IMR-90 (cell line): ENCODE measurements at regions not wholly inside any gene's neighbourhood (a gene's known extent, or its start where the extent isn't known, plus 50 kb on each side); places are given as distances from the start of the nearest gene placed in this dataset.

ENCODE experiments used
- BHLHE40 ChIP-seq: fragments of 150-350 bp; IDR thresholded peaks from 2 replicates; pipeline ENCODE4 v1.6.1; 2016; ENCODE audit warnings: mild to moderate bottlenecking, low read depth, low read length
- CEBPB ChIP-seq: IDR thresholded peaks from 2 replicates; pipeline ENCODE4 v1.6.1; 2012; ENCODE audit warnings: low read depth, low read length, improper control_type of control experiment
- ELK1 ChIP-seq: fragments of 150-350 bp; IDR thresholded peaks from 2 replicates; pipeline ENCODE4 v1.6.1; 2016; ENCODE audit warnings: low read depth, mild to moderate bottlenecking, low read length, moderate library complexity, borderline replicate concordance
- FOS ChIP-seq: fragments of 150-350 bp; IDR thresholded peaks from 2 replicates; pipeline ENCODE4 v1.6.1; 2016; ENCODE audit warnings: low read depth, low read length
- MAFK ChIP-seq: IDR thresholded peaks from 2 replicates; pipeline ENCODE4 v1.6.1; 2012; ENCODE audit warnings: low read depth, low read length, improper control_type of control experiment
- MAZ ChIP-seq: IDR thresholded peaks from 2 replicates; pipeline ENCODE4 v1.6.1; 2012; ENCODE audit warnings: low read depth, mild to moderate bottlenecking, low read length, improper control_type of control experiment, moderate library complexity, borderline replicate concordance
- MXI1 ChIP-seq: IDR thresholded peaks from 2 replicates; pipeline ENCODE4 v1.6.1; 2012; ENCODE audit warnings: low read depth, mild to moderate bottlenecking, low read length, moderate library complexity, borderline replicate concordance
- POLR2A ChIP-seq: IDR thresholded peaks from 2 replicates; pipeline ENCODE4 v1.6.1; 2012; ENCODE audit warnings: mild to moderate bottlenecking, low read depth, low read length
- RAD21 ChIP-seq: IDR thresholded peaks from 2 replicates; pipeline ENCODE4 v1.6.1; 2012; ENCODE audit warnings: low read length, improper control_type of control experiment
- RCOR1 ChIP-seq: IDR thresholded peaks from 2 replicates; pipeline ENCODE4 v1.6.1; 2012; ENCODE audit warnings: mild to moderate bottlenecking, low read length, improper control_type of control experiment; ENCODE audit not compliant: insufficient replicate concordance
- RFX5 ChIP-seq: IDR thresholded peaks from 2 replicates; pipeline ENCODE4 v1.8.0; 2012; ENCODE audit warnings: low read depth, mild to moderate bottlenecking, low read length, moderate library complexity
- SMC3 ChIP-seq: fragments of 150-350 bp; IDR thresholded peaks from 2 replicates; pipeline ENCODE4 v1.6.1; 2016; ENCODE audit warnings: low read depth, mild to moderate bottlenecking, antibody characterized with exemption, low read length, moderate library complexity
- TF ChIP-seq, protein P1 (sequence below): conservative IDR thresholded peaks from 2 replicates; pipeline ENCODE4 v1.5.1; 2012; ENCODE audit warnings: mild to moderate bottlenecking, low read depth, low read length, improper control_type of control experiment
- TF ChIP-seq, protein P2 (sequence below): fragments of 150-350 bp; IDR thresholded peaks from 2 replicates; pipeline ENCODE4 v1.6.1; 2017; ENCODE audit warnings: mild to moderate bottlenecking, antibody characterized with exemption, low read length, low read depth

DNA sequence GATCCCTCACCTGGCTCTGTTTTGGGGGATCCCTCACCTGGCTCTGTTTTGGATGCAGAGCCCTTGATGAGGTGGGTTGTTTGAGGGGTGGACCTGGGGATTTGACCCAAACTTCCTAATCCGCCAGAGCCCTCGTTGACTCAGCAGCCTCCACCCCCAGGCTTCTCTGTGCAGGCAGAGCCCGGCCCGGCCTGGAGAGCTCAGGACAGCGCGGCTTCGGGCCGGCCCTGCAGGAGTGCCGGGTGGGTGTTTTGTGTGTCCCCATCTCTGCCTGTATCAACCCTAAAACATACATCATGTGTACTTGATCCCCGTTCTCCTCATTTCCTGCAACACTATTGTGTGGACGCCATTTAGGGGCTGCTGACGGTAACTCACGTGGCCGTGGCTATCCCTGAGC is 124.2 kb downstream of the SIK1 start:
- TF ChIP-seq, protein P1, sequence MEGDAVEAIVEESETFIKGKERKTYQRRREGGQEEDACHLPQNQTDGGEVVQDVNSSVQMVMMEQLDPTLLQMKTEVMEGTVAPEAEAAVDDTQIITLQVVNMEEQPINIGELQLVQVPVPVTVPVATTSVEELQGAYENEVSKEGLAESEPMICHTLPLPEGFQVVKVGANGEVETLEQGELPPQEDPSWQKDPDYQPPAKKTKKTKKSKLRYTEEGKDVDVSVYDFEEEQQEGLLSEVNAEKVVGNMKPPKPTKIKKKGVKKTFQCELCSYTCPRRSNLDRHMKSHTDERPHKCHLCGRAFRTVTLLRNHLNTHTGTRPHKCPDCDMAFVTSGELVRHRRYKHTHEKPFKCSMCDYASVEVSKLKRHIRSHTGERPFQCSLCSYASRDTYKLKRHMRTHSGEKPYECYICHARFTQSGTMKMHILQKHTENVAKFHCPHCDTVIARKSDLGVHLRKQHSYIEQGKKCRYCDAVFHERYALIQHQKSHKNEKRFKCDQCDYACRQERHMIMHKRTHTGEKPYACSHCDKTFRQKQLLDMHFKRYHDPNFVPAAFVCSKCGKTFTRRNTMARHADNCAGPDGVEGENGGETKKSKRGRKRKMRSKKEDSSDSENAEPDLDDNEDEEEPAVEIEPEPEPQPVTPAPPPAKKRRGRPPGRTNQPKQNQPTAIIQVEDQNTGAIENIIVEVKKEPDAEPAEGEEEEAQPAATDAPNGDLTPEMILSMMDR = no peak
- no peak for TF ChIP-seq BHLHE40
- no peak for TF ChIP-seq POLR2A
- no peak for TF ChIP-seq MAZ
- TF ChIP-seq CEBPB = no peak
- TF ChIP-seq RFX5 = no peak
- no peak for TF ChIP-seq RCOR1
- TF ChIP-seq RAD21 = no peak
- no peak for TF ChIP-seq SMC3
- no peak for TF ChIP-seq ELK1
- TF ChIP-seq MXI1 = no peak
- TF ChIP-seq FOS = no peak
- TF ChIP-seq, protein P2, sequence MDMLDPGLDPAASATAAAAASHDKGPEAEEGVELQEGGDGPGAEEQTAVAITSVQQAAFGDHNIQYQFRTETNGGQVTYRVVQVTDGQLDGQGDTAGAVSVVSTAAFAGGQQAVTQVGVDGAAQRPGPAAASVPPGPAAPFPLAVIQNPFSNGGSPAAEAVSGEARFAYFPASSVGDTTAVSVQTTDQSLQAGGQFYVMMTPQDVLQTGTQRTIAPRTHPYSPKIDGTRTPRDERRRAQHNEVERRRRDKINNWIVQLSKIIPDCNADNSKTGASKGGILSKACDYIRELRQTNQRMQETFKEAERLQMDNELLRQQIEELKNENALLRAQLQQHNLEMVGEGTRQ = no peak
- TF ChIP-seq MAFK = no peak
